ENCODE measurements at regions not wholly inside any gene's neighbourhood (a gene's known extent, or its start where the extent isn't known, plus 50 kb on each side); places are given as distances from the start of the nearest gene placed in this dataset.

DNA sequence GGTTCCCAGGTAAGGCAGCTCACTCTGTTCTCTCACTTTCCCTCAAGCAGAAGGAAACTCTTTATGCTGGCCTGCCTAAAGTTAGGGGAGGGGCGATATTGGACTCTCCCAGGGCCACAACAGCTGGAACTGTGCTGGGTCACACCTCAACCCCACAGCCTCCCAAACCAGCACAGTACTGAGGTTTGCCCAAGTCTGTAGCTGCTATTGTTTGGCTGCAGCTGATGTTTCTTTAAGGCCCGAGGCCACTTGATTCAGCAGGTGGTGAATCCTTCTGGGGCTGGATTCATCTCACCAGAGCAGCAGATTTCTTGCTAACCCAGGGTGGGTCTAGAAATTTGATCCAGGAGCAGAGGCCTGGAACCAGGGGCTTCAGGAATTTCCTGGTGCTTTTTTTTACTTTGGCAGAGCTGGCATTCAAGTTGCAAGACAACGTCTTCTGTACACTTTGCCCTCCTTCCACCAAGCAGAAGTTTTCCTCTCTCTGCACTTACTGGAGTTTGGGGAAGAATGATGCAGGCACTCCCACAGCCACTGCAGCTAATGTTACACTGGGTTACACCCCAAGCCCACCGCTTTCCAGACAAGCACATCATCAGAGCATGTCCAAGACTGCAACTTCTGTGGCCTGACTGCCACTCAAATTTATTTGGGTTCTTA lies 544.7 kb upstream of the NDST4 start:
- TF ChIP-seq, protein P1, sequence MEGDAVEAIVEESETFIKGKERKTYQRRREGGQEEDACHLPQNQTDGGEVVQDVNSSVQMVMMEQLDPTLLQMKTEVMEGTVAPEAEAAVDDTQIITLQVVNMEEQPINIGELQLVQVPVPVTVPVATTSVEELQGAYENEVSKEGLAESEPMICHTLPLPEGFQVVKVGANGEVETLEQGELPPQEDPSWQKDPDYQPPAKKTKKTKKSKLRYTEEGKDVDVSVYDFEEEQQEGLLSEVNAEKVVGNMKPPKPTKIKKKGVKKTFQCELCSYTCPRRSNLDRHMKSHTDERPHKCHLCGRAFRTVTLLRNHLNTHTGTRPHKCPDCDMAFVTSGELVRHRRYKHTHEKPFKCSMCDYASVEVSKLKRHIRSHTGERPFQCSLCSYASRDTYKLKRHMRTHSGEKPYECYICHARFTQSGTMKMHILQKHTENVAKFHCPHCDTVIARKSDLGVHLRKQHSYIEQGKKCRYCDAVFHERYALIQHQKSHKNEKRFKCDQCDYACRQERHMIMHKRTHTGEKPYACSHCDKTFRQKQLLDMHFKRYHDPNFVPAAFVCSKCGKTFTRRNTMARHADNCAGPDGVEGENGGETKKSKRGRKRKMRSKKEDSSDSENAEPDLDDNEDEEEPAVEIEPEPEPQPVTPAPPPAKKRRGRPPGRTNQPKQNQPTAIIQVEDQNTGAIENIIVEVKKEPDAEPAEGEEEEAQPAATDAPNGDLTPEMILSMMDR (IDR thresholded peaks at IDR 0.05), result no peak
- no peak for TF ChIP-seq POLR2A (IDR thresholded peaks at IDR 0.05)
